K562 (cell line): ENCODE measurements at regions not wholly inside any gene's neighbourhood (a gene's known extent, or its start where the extent isn't known, plus 50 kb on each side); places are given as distances from the start of the nearest gene placed in this dataset.

ENCODE experiments used
- ARNT ChIP-seq, 2 experiments: fragments of 450-650 bp; IDR thresholded peaks; 2 replicates each; pipeline ENCODE4 v1.6.1; 2016; ENCODE audit warnings: mild to moderate bottlenecking in 1 of 2
- C11orf30 ChIP-seq: fragments of 450-650 bp; IDR thresholded peaks from 2 replicates; pipeline ENCODE4 v1.6.1; 2016; ENCODE audit warnings: low read depth, mild to moderate bottlenecking
- CBX2 ChIP-seq: fragments of 200-600 bp; sonication (generic); IDR thresholded peaks from one replicate; pipeline ENCODE4 v1.6.1; 2012; ENCODE audit warnings: mild to moderate bottlenecking, low read length, inconsistent platforms; ENCODE audit not compliant: insufficient read depth, poor library complexity, severe bottlenecking
- DIDO1 ChIP-seq: fragments of 450-650 bp; IDR thresholded peaks from 2 replicates; pipeline ENCODE4 v1.6.1; 2016; ENCODE audit warnings: low read depth, missing biosample characterization, missing genetic modification characterization
- ESRRB ChIP-seq: fragments of 250-450 bp; sonication (Bioruptor Pico); IDR thresholded peaks from 2 replicates; pipeline ENCODE4 v1.5.0; 2020; ENCODE audit warnings: mild to moderate bottlenecking, moderate library complexity, borderline replicate concordance
- FOXM1 ChIP-seq, 2 experiments: fragments of 450-650 bp in 1 of 2; sonication (generic) in 1 of 2; formaldehyde crosslinking in 1 of 2; IDR thresholded peaks; 2 replicates each; pipeline versions ENCODE4 v1.6.1 to v1.9.0; 2017 to 2022; ENCODE audit warnings: low read depth in 2 of 2, mild to moderate bottlenecking in 2 of 2, missing genetic modification reagents in 1 of 2, moderate library complexity in 1 of 2
- JUND ChIP-seq, 2 experiments: IDR thresholded peaks; 2 replicates in 1 of 2; 3 replicates in 1 of 2; pipeline ENCODE4 v1.6.1; 2011; ENCODE audit warnings: borderline replicate concordance in 2 of 2, low read depth in 2 of 2, low read length in 2 of 2, improper control_type of control experiment in 1 of 2, missing biosample characterization in 1 of 2, missing genetic modification characterization in 1 of 2, missing genetic modification reagents in 1 of 2
- LCOR ChIP-seq: sonication (generic); formaldehyde crosslinking; IDR thresholded peaks from 2 replicates; pipeline ENCODE4 v1.8.0; 2022; ENCODE audit warnings: mild to moderate bottlenecking, missing genetic modification reagents
- MEF2D ChIP-seq: conservative IDR thresholded peaks from 2 replicates; pipeline ENCODE4 v1.6.1; 2016; ENCODE audit warnings: low read depth, missing genetic modification characterization, missing compliant biosample characterization
- MIER1 ChIP-seq: fragments of 450-650 bp; IDR thresholded peaks from 2 replicates; pipeline ENCODE4 v1.6.1; 2016; ENCODE audit warnings: antibody characterized with exemption, mild to moderate bottlenecking, low read depth
- MYBL2 ChIP-seq, 2 experiments: fragments of 450-650 bp in 1 of 2; sonication (generic) in 1 of 2; formaldehyde crosslinking in 1 of 2; IDR thresholded peaks; 2 replicates each; pipeline versions ENCODE4 v1.6.1 to v1.8.1; 2017 to 2022; ENCODE audit warnings: borderline replicate concordance in 1 of 2, inconsistent platforms in 1 of 2, low read depth in 1 of 2, mild to moderate bottlenecking in 1 of 2, missing genetic modification reagents in 1 of 2, moderate library complexity in 1 of 2
- PCBP2 ChIP-seq: fragments of 200-400 bp; formaldehyde crosslinking; IDR thresholded peaks from 2 replicates; pipeline ENCODE4 v1.6.1; 2018; ENCODE audit warnings: low read length, low read depth, mild to moderate bottlenecking, moderate library complexity; ENCODE audit not compliant: poor library complexity, severe bottlenecking
- PTTG1 ChIP-seq: fragments of 450-650 bp; IDR thresholded peaks from 2 replicates; pipeline ENCODE4 v1.6.1; 2016; ENCODE audit warnings: low read depth, mild to moderate bottlenecking, missing genetic modification characterization, missing compliant biosample characterization
- RBBP5 ChIP-seq: fragments of 200-600 bp; sonication (generic); IDR thresholded peaks from 2 replicates; pipeline ENCODE4 v1.6.1; 2012; ENCODE audit warnings: borderline replicate concordance, mild to moderate bottlenecking, low read length, control low read depth, inconsistent platforms; ENCODE audit not compliant: insufficient read depth, poor library complexity, severe bottlenecking
- STAG1 ChIP-seq: sonication (generic); formaldehyde crosslinking; IDR thresholded peaks from 2 replicates; pipeline ENCODE4 v1.5.0; 2020; ENCODE audit warnings: missing genetic modification reagents, borderline replicate concordance
- ZBTB17 ChIP-seq: fragments of 450-650 bp; formaldehyde crosslinking; IDR thresholded peaks from 2 replicates; pipeline ENCODE4 v1.4.0; 2020; ENCODE audit warnings: mild to moderate bottlenecking
- ZBTB33 ChIP-seq: sonication (generic); formaldehyde crosslinking; IDR thresholded peaks from 2 replicates; pipeline ENCODE4 v1.8.1; 2023; ENCODE audit warnings: mild to moderate bottlenecking, missing genetic modification reagents
- ZKSCAN1 ChIP-seq: fragments of 150-350 bp; IDR thresholded peaks from 2 replicates; pipeline ENCODE4 v1.6.1; 2016; ENCODE audit warnings: low read depth, low read length
- ZNF12 ChIP-seq: sonication (generic); formaldehyde crosslinking; IDR thresholded peaks from 2 replicates; pipeline ENCODE4 v1.4.0; 2020; ENCODE audit warnings: mild to moderate bottlenecking, missing genetic modification reagents
- ZNF197 ChIP-seq: fragments of 200-800 bp; sonication (Bioruptor generic); IDR thresholded peaks from 2 replicates; pipeline ENCODE4 v1.6.1; 2016; ENCODE audit warnings: low read depth, missing genetic modification characterization, missing compliant biosample characterization
- ZNF239 ChIP-seq: fragments of 250-450 bp; sonication (Bioruptor Pico); IDR thresholded peaks from 2 replicates; pipeline ENCODE4 v1.4.0; 2020; ENCODE audit warnings: mild to moderate bottlenecking
- ZNF395 ChIP-seq: fragments of 200-800 bp; sonication (Bioruptor generic); IDR thresholded peaks from 2 replicates; pipeline ENCODE4 v1.6.1; 2017; ENCODE audit warnings: missing genetic modification characterization, missing compliant biosample characterization
- ZNF436 ChIP-seq: fragments of 250-450, 450-650 bp; sonication (Bioruptor Pico); formaldehyde crosslinking; IDR thresholded peaks from 2 replicates; pipeline ENCODE4 v1.7.0; 2020; ENCODE audit warnings: mild to moderate bottlenecking
- ZNF696 ChIP-seq: fragments of 250-450 bp; sonication (Bioruptor Pico); conservative IDR thresholded peaks from 2 replicates; pipeline ENCODE4 v1.4.0; 2020; ENCODE audit warnings: mild to moderate bottlenecking, moderate library complexity
- ZNF830 ChIP-seq: fragments of 250-450 bp; sonication (Bioruptor Pico); IDR thresholded peaks from 2 replicates; pipeline ENCODE4 v1.5.0; 2021; ENCODE audit warnings: mild to moderate bottlenecking

DNA sequence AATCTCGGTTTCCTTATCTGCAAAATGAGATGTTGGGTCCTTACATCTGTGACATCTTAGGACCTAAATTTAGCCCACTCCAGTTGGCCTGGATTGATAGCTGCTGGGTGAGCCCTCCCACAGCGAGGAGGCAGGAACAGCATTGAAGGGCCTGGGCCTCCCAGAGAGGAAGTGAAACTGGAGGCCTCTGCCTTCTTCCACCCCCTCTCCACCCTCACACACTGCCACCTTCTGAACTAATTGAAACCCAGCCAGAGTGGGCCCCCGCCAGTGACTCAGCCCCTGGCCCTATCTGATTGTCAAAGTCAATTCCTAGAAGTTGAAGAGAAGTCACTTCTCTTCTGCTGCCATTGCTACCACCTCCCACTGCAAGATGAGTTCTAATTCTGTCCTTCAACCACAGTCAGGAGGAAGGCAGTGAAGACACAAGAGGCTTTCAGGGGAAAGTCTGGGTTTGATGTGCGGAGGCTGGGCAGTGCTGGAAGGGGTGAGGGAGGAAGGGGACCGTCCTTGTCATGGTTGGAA is 55.2 kb upstream of the NEK6 start (continued):
- no peak for TF ChIP-seq STAG1 (CRISPR knock-in tag)
- no peak for TF ChIP-seq ZNF239
- peak; percentile 38; the same call in 1 of the 2 replicates for TF ChIP-seq ZKSCAN1
- no peak for TF ChIP-seq MYBL2 (IDR thresholded peaks at IDR 0.05; ENCODE audit: low read depth)
- TF ChIP-seq MYBL2 (CRISPR knock-in tag; IDR thresholded peaks at IDR 0.05; ENCODE audit: borderline replicate concordance) = no peak
- no peak for TF ChIP-seq ZNF395 (CRISPR knock-in tag)
- no peak for TF ChIP-seq DIDO1
- TF ChIP-seq ZBTB17 = no peak
- no peak for TF ChIP-seq ZNF830 (CRISPR knock-in tag)
- no peak for TF ChIP-seq MIER1
- TF ChIP-seq PTTG1 (tag) = no peak
- TF ChIP-seq CBX2 = no peak
- TF ChIP-seq FOXM1 (IDR thresholded peaks at IDR 0.05; ENCODE audit: low read depth) = peak; percentile 41; the same call in 1 of the 2 replicates
- no peak for TF ChIP-seq FOXM1 (CRISPR knock-in tag; IDR thresholded peaks at IDR 0.05; ENCODE audit: low read depth)
- no peak for TF ChIP-seq ZNF696 (CRISPR knock-in tag)
- TF ChIP-seq RBBP5 = peak; percentile 64
- TF ChIP-seq LCOR (CRISPR knock-in tag) = peak; percentile 98
- peak; percentile 99 for TF ChIP-seq JUND (IDR thresholded peaks at IDR 0.05; ENCODE audit: borderline replicate concordance, low read depth, low read length)
- peak; percentile 97; the same call in 2 of the 3 replicates for TF ChIP-seq JUND (tag; IDR thresholded peaks at IDR 0.05; ENCODE audit: borderline replicate concordance, low read depth, low read length)
- no peak for TF ChIP-seq ESRRB (CRISPR knock-in tag)
- TF ChIP-seq MEF2D (tag) = peak; percentile 99
- peak; percentile 80 for TF ChIP-seq C11orf30
- TF ChIP-seq ZNF436 = no peak
- no peak for TF ChIP-seq ZBTB33 (CRISPR knock-in tag)
- no peak for TF ChIP-seq PCBP2
- no peak for TF ChIP-seq ZNF12 (CRISPR knock-in tag)
- TF ChIP-seq ZNF197 (CRISPR knock-in tag) = no peak
- TF ChIP-seq ARNT (IDR thresholded peaks at IDR 0.05) = peak in 1 of 2 experiments; percentile 79; a peak in 2 of 4 replicates
